K562 (cell line): ENCODE measurements at regions not wholly inside any gene's neighbourhood (a gene's known extent, or its start where the extent isn't known, plus 50 kb on each side); places are given as distances from the start of the nearest gene placed in this dataset.

ENCODE experiments used
- ATAC-seq: fragments of 200-7000 bp; cut with Tn5 transposase; 3 replicates; pipeline ENCODE4 v1.9.1; 2020; ENCODE audit warnings: moderate library complexity
- BruUV-seq: library from RNA; stranded (reverse); fragments of 400-500 nt; replicated peaks from 2 replicates; lab custom pipeline; 2021; lab: Mats Ljungman, UMichigan
- CTCF ChIA-PET: fragments of 300-600 bp; formaldehyde crosslinking; extraction: SDS; loops from one replicate; lab custom pipeline; 2021; ENCODE audit warnings: low intra/inter-chr PET ratio; lab: Yijun Ruan, JAX
- POLR2A ChIA-PET: fragments of 300-600, 350-650 bp; sonication (Branson Sonifier 250); formaldehyde crosslinking; extraction: SDS; loops from one replicate; lab custom pipeline; 2021; ENCODE audit warnings: antibody characterized with exemption, inconsistent platforms; lab: Yijun Ruan, JAX
- DNase-seq, 4 experiments: peaks; one replicate each; pipeline versions ENCODE4 v3.0.0 to v3.0.0-alpha.2; 2011 to 2018; ENCODE audit warnings: low spot score in 3 of 4, mixed read lengths in 3 of 4; ENCODE audit errors: extremely low read depth in 1 of 4
- FAIRE-seq: peaks from 2 replicates; lab custom pipeline; 2011; peaks lifted over from hg19 to GRCh38; lab: Jason Lieb, UNC
- H2AFZ ChIP-seq: 2 replicates; pipeline ENCODE4 v1.6.0; 2011; ENCODE audit warnings: low read depth, low read length, control low read depth, inconsistent platforms
- H3K27ac ChIP-seq: fragments of 200-600 bp; 3 replicates; pipeline ENCODE4 v1.8.0; 2011; ENCODE audit warnings: low read depth, mild to moderate bottlenecking, control low read depth, inconsistent platforms, low read length, moderate library complexity, mixed read lengths; ENCODE audit errors: extremely low read depth
- H3K27me3 ChIP-seq, 2 experiments: fragments of 300-600 bp in 1 of 2; 2 replicates in 1 of 2; 3 replicates in 1 of 2; pipeline versions ENCODE4 v1.6.0 to v1.8.0; 2011; ENCODE audit warnings: inconsistent platforms in 2 of 2, low read length in 2 of 2, mild to moderate bottlenecking in 1 of 2, mixed read lengths in 1 of 2, moderate library complexity in 1 of 2; ENCODE audit not compliant: control insufficient read depth in 2 of 2, insufficient read depth in 2 of 2
- H3K36me3 ChIP-seq: fragments of 300-600 bp; 3 replicates; pipeline ENCODE4 v1.8.0; 2011; ENCODE audit warnings: mild to moderate bottlenecking, low read length, inconsistent platforms; ENCODE audit not compliant: control insufficient read depth, insufficient read depth
- H3K4me1 ChIP-seq, 2 experiments: fragments of 200-600 bp in 1 of 2; replicated peaks in 1 of 2; 2 replicates in 1 of 2; 3 replicates in 1 of 2; pipeline versions ENCODE4 v1.5.1 to v1.8.0; 2011; ENCODE audit warnings: inconsistent platforms in 2 of 2, low read length in 2 of 2, mild to moderate bottlenecking in 1 of 2, mixed read lengths in 1 of 2, moderate library complexity in 1 of 2; ENCODE audit not compliant: control insufficient read depth in 2 of 2, insufficient read depth in 2 of 2
- H3K4me2 ChIP-seq: 2 replicates; pipeline ENCODE4 v1.6.1; 2011; ENCODE audit warnings: low read length, control low read depth, inconsistent platforms, mixed read lengths; ENCODE audit not compliant: insufficient read depth
- H3K4me3 ChIP-seq: fragments of 200-600 bp; sonication (generic), shearing (Covaris generic); 2 replicates; pipeline ENCODE4 v1.5.1; 2016; ENCODE audit warnings: control low read depth, inconsistent platforms
- H3K79me2 ChIP-seq: fragments of 200-600 bp; 3 replicates; pipeline ENCODE4 v1.8.0; 2011; ENCODE audit warnings: low read length, inconsistent platforms; ENCODE audit not compliant: control insufficient read depth, insufficient read depth
- H3K9ac ChIP-seq, 2 experiments: 2 replicates each; pipeline versions ENCODE4 v1.6.0 to v1.6.1; 2011; ENCODE audit warnings: low read depth in 2 of 2, low read length in 2 of 2, control low read depth in 1 of 2, inconsistent platforms in 1 of 2, mild to moderate bottlenecking in 1 of 2, mixed read lengths in 1 of 2; ENCODE audit not compliant: insufficient read depth in 1 of 2
- H3K9me1 ChIP-seq: one replicate; pipeline ENCODE4 v1.6.0; 2011; ENCODE audit warnings: inconsistent platforms, mild to moderate bottlenecking, low read length, moderate library complexity; ENCODE audit not compliant: control insufficient read depth, insufficient read depth
- H3K9me3 ChIP-seq: replicated peaks from 2 replicates; pipeline ENCODE4 v1.5.1; 2011; ENCODE audit warnings: low read depth, low read length, inconsistent platforms; ENCODE audit not compliant: control insufficient read depth, insufficient read depth
- H4K20me1 ChIP-seq: replicated peaks from 2 replicates; pipeline ENCODE4 v1.6.1; 2011; ENCODE audit warnings: low read length, inconsistent platforms, mixed read lengths; ENCODE audit not compliant: control insufficient read depth, insufficient read depth
- ATF7 ChIP-seq: fragments of 450-650 bp; IDR thresholded peaks from 2 replicates; pipeline ENCODE4 v1.7.1; 2014; ENCODE audit warnings: mild to moderate bottlenecking, moderate library complexity
- CREM ChIP-seq: IDR thresholded peaks from 2 replicates; pipeline ENCODE4 v1.6.1; 2014; ENCODE audit warnings: antibody characterized with exemption, low read depth
- CXXC5 ChIP-seq: fragments of 250-450 bp; sonication (Bioruptor Pico); IDR thresholded peaks from 2 replicates; pipeline ENCODE4 v1.8.0; 2022; ENCODE audit warnings: inconsistent platforms, mild to moderate bottlenecking, moderate library complexity
- ELF4 ChIP-seq: fragments of 450-650 bp; formaldehyde crosslinking; IDR thresholded peaks from 2 replicates; pipeline ENCODE4 v1.4.0; 2022; ENCODE audit warnings: missing genetic modification characterization
- HNRNPK ChIP-seq: fragments of 200-400 bp; formaldehyde crosslinking; IDR thresholded peaks from one replicate; pipeline ENCODE4 v1.6.1; 2018; ENCODE audit warnings: mild to moderate bottlenecking, low read depth, low read length; ENCODE audit not compliant: poor library complexity, severe bottlenecking
- KLF16 ChIP-seq: IDR thresholded peaks from 2 replicates; pipeline ENCODE4 v1.6.1; 2016; ENCODE audit warnings: antibody characterized with exemption
- MEF2D ChIP-seq: conservative IDR thresholded peaks from 2 replicates; pipeline ENCODE4 v1.6.1; 2016; ENCODE audit warnings: low read depth, missing genetic modification characterization, missing compliant biosample characterization
- POLR2B ChIP-seq: fragments of 450-650 bp; IDR thresholded peaks from 2 replicates; pipeline ENCODE4 v1.6.1; 2018; ENCODE audit warnings: low read depth; ENCODE audit not compliant: partially characterized antibody
- RBM14 ChIP-seq: fragments of 200-400 bp; formaldehyde crosslinking; IDR thresholded peaks from 2 replicates; pipeline ENCODE4 v1.6.1; 2018; ENCODE audit warnings: low read depth, mild to moderate bottlenecking, low read length, moderate library complexity, borderline replicate concordance; ENCODE audit not compliant: insufficient read depth
- SMAD2 ChIP-seq: fragments of 150-350 bp; IDR thresholded peaks from 2 replicates; pipeline ENCODE4 v1.6.1; 2014; ENCODE audit warnings: low read depth, mild to moderate bottlenecking, low read length
- SNIP1 ChIP-seq: fragments of 450-650 bp; IDR thresholded peaks from 2 replicates; pipeline ENCODE4 v1.7.1; 2017; ENCODE audit warnings: low read depth, mild to moderate bottlenecking
- TRIM24 ChIP-seq, 2 experiments: fragments of 450-650 bp; IDR thresholded peaks; 2 replicates each; pipeline ENCODE4 v1.6.1; 2016
- ZBTB17 ChIP-seq: fragments of 450-650 bp; formaldehyde crosslinking; IDR thresholded peaks from 2 replicates; pipeline ENCODE4 v1.4.0; 2020; ENCODE audit warnings: mild to moderate bottlenecking
- ZNF707 ChIP-seq: fragments of 250-450 bp; sonication (Bioruptor Pico); conservative IDR thresholded peaks from 2 replicates; pipeline ENCODE4 v1.8.0; 2022; ENCODE audit warnings: inconsistent platforms, mild to moderate bottlenecking, moderate library complexity
- WGBS: fragments of 100-300 bp; shearing (Covaris generic); methylation state at CpG from one replicate; pipeline ENCODE4 v1.1.6; 2016; ENCODE audit warnings: low coverage, mixed read lengths; ENCODE audit not compliant: insufficient coverage; ENCODE audit errors: missing lambda C conversion rate; 5-methylcytosine and 5-hydroxymethylcytosine counted together
- in situ Hi-C: fragments of 300-500 bp; cut with MboI; formaldehyde crosslinking; loops from 4 replicates; pipeline ENCODE4 v1.15.0; 2018; ENCODE audit warnings: inconsistent platforms, mixed read lengths
- intact Hi-C: fragments of 100-400 bp; cut with micrococcal nuclease; formaldehyde crosslinking; loops from 2 replicates; pipeline ENCODE4 v1.14.2; 2022
- TF ChIP-seq, protein P1 (sequence below): fragments of 250-450 bp; sonication (Bioruptor Pico); IDR thresholded peaks from 2 replicates; pipeline ENCODE4 v1.8.0; 2021; ENCODE audit warnings: moderate library complexity, mild to moderate bottlenecking, inconsistent platforms
- TF ChIP-seq, protein P2 (sequence below): sonication (generic); formaldehyde crosslinking; IDR thresholded peaks from 2 replicates; pipeline ENCODE4 v1.8.1; 2023; ENCODE audit warnings: mild to moderate bottlenecking, missing genetic modification reagents, moderate library complexity
- TF ChIP-seq, protein P3 (sequence below): sonication (generic); formaldehyde crosslinking; IDR thresholded peaks from 2 replicates; pipeline ENCODE4 v1.8.0; 2022; ENCODE audit warnings: mild to moderate bottlenecking, missing genetic modification reagents
- TF ChIP-seq, protein P4 (sequence below): fragments of 450-650 bp; conservative IDR thresholded peaks from 2 replicates; pipeline ENCODE4 v1.6.1; 2016; ENCODE audit warnings: missing genetic modification characterization, low read depth, mild to moderate bottlenecking, control low read depth, missing compliant biosample characterization

DNA sequence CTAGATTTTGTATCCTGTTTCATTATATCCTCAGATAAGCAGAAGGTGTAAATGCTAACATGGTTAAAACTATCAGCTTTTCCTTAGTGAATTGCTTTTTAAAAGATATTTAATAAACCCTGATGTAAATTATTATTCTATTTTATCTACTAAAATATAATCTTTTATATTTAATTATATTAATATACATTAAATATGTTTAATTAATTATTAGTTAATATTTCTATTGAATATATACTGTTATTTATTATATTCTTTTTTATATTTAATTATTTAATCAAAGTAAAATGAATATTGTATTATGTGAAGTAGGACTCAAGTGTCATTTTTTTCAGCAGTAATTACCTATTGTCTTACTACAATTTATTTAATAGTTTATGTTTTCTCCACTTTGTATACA is 179.7 kb upstream of the ADGRL4 start (continued):
- no peak for TF ChIP-seq HNRNPK
- no peak for TF ChIP-seq ZBTB17

DNA sequence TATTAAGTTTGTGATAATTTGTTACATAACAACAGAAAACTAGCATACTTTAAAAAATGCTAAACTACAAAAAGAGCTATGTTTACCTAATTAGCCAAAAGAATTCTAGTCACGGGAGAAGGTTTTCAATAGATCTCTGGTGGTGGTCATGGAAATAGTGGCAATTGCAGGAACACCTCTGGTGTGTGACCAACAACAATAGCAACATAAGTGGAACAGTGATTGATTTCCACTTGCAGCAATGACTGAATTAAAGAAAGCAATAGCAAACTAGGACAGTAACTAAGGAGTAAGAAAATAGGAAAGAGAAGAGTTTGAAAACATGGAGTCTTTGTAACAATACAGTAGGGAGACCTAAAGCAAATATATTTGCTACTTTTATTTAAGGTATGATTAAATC is 171.3 kb upstream of the ADGRL4 start:
- no TSS peak for BruUV-seq
- Histone ChIP-seq H3K36me3 (no peaks in the 10 kb centered on the region), H2AFZ (no peak overlapping the region), H3K9ac (no peak overlapping the region), H3K4me2 (no peak overlapping the region), H3K27ac (no peak overlapping the region), H3K4me3 (no peak overlapping the region), H3K4me1 (no peaks in the 10 kb centered on the region), H3K27me3 (no peaks in the 10 kb centered on the region), H3K79me2 (no peaks in the 10 kb centered on the region), H3K9me1 (no peaks in the 10 kb centered on the region), H3K9me3 (0 out of 2 replicates have a peak, but pooled peaks cover under 1% of the 10 kb centered on the region), H4K20me1 (no peaks in the 10 kb centered on the region)
- in situ Hi-C loops (no loop called here), intact Hi-C loops (no loop called here)
- FAIRE-seq (no peak), ATAC-seq (no peak), DNase-seq (no peak)
- 0% methylated on average over 1 of the region's 1 CpG for WGBS
- CTCF ChIA-PET, result no interaction called here
- POLR2A ChIA-PET, result no interaction called here
- TF ChIP-seq ATF7 (no peak), ZNF707 (CRISPR knock-in tag) (no peak), CREM (no peak), SMAD2 (no peak), ELF4 (no peak), CXXC5 (CRISPR knock-in tag) (no peak), TRIM24 (IDR thresholded peaks at IDR 0.05) (no peak), POLR2B (no peak), SNIP1 (no peak), RBM14 (no peak), MEF2D (tag) (no peak), KLF16 (no peak)
- TF ChIP-seq, protein P1, sequence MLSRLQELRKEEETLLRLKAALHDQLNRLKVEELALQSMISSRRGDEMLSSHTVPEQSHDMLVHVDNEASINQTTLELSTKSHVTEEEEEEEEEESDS, result no peak
- TF ChIP-seq, protein P2, sequence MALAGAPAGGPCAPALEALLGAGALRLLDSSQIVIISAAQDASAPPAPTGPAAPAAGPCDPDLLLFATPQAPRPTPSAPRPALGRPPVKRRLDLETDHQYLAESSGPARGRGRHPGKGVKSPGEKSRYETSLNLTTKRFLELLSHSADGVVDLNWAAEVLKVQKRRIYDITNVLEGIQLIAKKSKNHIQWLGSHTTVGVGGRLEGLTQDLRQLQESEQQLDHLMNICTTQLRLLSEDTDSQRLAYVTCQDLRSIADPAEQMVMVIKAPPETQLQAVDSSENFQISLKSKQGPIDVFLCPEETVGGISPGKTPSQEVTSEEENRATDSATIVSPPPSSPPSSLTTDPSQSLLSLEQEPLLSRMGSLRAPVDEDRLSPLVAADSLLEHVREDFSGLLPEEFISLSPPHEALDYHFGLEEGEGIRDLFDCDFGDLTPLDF (CRISPR knock-in tag), result no peak
- TF ChIP-seq, protein P3, sequence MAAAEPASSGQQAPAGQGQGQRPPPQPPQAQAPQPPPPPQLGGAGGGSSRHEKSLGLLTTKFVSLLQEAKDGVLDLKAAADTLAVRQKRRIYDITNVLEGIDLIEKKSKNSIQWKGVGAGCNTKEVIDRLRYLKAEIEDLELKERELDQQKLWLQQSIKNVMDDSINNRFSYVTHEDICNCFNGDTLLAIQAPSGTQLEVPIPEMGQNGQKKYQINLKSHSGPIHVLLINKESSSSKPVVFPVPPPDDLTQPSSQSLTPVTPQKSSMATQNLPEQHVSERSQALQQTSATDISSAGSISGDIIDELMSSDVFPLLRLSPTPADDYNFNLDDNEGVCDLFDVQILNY (CRISPR knock-in tag), result no peak
- TF ChIP-seq, protein P4, sequence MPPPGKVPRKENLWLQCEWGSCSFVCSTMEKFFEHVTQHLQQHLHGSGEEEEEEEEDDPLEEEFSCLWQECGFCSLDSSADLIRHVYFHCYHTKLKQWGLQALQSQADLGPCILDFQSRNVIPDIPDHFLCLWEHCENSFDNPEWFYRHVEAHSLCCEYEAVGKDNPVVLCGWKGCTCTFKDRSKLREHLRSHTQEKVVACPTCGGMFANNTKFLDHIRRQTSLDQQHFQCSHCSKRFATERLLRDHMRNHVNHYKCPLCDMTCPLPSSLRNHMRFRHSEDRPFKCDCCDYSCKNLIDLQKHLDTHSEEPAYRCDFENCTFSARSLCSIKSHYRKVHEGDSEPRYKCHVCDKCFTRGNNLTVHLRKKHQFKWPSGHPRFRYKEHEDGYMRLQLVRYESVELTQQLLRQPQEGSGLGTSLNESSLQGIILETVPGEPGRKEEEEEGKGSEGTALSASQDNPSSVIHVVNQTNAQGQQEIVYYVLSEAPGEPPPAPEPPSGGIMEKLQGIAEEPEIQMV (tag), result no peak
